Right hindlimb (tissue), 1 donor: ENCODE measurements at regions not wholly inside any gene's neighbourhood (a gene's known extent, or its start where the extent isn't known, plus 50 kb on each side); places are given as distances from the start of the nearest gene placed in this dataset.

ENCODE experiments used
- DNase-seq: peaks from one replicate; pipeline ENCODE4 v3.0.0-alpha.2; 2018

DNA sequence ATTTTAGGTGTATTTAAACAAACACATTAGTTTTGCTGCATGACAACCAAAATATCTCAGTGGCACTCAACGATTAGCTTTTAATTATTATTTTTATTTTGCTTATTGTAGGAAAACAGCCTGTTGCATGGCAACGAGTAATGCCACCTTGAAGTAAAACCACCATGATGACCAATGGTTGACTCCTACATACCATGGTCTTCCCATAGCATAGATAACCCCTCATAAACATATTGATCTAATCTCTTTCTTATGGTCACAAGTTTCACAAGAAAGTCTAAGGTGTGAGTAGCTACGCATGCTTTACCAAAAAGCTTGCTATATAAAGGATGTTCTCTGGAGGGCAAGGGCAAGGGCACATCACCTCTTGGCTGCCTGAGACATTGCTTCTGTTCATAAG lies 61.5 kb upstream of the PTBP2 start:
- no peak for DNase-seq

DNA sequence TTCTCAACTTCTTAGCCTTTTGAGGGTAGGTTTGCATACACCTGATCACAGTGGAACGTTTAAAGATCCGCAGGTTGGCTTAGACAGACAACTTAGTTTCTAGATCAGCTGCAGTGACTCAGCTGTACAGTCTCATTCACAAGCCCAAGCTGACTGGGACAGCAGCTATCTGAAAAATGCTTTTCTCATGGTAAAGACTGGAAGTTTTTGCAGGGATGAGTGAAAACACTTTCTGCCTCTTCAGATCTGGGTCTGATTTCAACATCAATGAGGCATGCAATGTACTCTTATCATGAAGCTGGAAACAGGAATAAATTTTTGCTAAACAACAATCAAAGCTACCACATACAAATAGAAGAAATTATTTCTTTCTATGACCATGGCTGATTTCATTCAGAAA lies 61.1 kb upstream of the PTBP2 start:
- DNase-seq: no peak
